ENCODE measurements at regions not wholly inside any gene's neighbourhood (a gene's known extent, or its start where the extent isn't known, plus 50 kb on each side); places are given as distances from the start of the nearest gene placed in this dataset.

DNA sequence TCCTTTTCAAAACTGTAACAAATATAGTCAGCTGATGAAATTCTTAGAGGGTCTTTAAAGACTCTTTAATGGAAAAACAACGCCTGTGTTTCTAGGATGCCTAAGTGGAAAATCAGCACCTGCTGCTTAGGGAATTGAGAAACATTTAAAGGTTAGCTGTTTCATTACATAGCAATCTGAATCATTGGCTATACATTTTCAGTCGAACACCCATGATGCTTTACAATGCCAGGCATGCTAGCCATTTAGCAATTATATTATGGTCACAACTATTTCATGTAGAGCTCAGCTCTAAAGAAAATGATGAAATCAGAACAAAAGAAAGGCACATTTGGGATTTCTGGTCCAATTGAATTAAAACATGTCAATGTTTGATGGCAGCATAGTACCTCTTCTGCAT, 270.3 kb upstream of the SYNCRIP start:
- TF ChIP-seq, protein P1, sequence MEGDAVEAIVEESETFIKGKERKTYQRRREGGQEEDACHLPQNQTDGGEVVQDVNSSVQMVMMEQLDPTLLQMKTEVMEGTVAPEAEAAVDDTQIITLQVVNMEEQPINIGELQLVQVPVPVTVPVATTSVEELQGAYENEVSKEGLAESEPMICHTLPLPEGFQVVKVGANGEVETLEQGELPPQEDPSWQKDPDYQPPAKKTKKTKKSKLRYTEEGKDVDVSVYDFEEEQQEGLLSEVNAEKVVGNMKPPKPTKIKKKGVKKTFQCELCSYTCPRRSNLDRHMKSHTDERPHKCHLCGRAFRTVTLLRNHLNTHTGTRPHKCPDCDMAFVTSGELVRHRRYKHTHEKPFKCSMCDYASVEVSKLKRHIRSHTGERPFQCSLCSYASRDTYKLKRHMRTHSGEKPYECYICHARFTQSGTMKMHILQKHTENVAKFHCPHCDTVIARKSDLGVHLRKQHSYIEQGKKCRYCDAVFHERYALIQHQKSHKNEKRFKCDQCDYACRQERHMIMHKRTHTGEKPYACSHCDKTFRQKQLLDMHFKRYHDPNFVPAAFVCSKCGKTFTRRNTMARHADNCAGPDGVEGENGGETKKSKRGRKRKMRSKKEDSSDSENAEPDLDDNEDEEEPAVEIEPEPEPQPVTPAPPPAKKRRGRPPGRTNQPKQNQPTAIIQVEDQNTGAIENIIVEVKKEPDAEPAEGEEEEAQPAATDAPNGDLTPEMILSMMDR (IDR thresholded peaks at IDR 0.05; ENCODE audit: insufficient read depth, low read length) = no peak
- TF ChIP-seq, protein P2, sequence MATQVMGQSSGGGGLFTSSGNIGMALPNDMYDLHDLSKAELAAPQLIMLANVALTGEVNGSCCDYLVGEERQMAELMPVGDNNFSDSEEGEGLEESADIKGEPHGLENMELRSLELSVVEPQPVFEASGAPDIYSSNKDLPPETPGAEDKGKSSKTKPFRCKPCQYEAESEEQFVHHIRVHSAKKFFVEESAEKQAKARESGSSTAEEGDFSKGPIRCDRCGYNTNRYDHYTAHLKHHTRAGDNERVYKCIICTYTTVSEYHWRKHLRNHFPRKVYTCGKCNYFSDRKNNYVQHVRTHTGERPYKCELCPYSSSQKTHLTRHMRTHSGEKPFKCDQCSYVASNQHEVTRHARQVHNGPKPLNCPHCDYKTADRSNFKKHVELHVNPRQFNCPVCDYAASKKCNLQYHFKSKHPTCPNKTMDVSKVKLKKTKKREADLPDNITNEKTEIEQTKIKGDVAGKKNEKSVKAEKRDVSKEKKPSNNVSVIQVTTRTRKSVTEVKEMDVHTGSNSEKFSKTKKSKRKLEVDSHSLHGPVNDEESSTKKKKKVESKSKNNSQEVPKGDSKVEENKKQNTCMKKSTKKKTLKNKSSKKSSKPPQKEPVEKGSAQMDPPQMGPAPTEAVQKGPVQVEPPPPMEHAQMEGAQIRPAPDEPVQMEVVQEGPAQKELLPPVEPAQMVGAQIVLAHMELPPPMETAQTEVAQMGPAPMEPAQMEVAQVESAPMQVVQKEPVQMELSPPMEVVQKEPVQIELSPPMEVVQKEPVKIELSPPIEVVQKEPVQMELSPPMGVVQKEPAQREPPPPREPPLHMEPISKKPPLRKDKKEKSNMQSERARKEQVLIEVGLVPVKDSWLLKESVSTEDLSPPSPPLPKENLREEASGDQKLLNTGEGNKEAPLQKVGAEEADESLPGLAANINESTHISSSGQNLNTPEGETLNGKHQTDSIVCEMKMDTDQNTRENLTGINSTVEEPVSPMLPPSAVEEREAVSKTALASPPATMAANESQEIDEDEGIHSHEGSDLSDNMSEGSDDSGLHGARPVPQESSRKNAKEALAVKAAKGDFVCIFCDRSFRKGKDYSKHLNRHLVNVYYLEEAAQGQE (IDR thresholded peaks at IDR 0.05; ENCODE audit: insufficient replicate concordance, low read depth) = no peak
- TF ChIP-seq POLR2AphosphoS5 (IDR thresholded peaks at IDR 0.05; ENCODE audit: low read depth) (no peak), GABPA (IDR thresholded peaks at IDR 0.05; ENCODE audit: low read depth) (no peak)
